Brain microvascular endothelial cell (primary cell): ENCODE measurements at regions not wholly inside any gene's neighbourhood (a gene's known extent, or its start where the extent isn't known, plus 50 kb on each side); places are given as distances from the start of the nearest gene placed in this dataset.

Experiments used
- DNase-seq: peaks from one replicate; pipeline ENCODE4 v3.0.0-alpha.2; 2020
- H3K27ac ChIP-seq: fragments of 250-450 bp; sonication (Bioruptor Pico); 2 replicates; pipeline ENCODE4 v1.5.1; 2020; ENCODE audit warnings: mild to moderate bottlenecking, moderate library complexity
- H3K27me3 ChIP-seq: fragments of 250-450 bp; sonication (Bioruptor Pico); replicated peaks from 2 replicates; pipeline ENCODE4 v1.5.1; 2020; ENCODE audit warnings: mild to moderate bottlenecking
- H3K36me3 ChIP-seq: fragments of 250-450 bp; sonication (Bioruptor Pico); replicated peaks from 2 replicates; pipeline ENCODE4 v1.5.1; 2020; ENCODE audit warnings: mild to moderate bottlenecking
- H3K4me3 ChIP-seq: 2 replicates; pipeline ENCODE4 v1.5.1; 2011; ENCODE audit warnings: low read depth, mild to moderate bottlenecking, control low read depth, low read length, moderate library complexity
- in situ Hi-C: cut with HindIII; loops from 2 replicates; pipeline ENCODE4 v1.10.0; 2017; ENCODE audit warnings: low sequenced_read_pairs, low pct_ligation_motif_present
- TF ChIP-seq, protein P1 (sequence below): IDR thresholded peaks from 2 replicates; pipeline ENCODE4 v1.5.1; 2011; ENCODE audit warnings: low read depth, mild to moderate bottlenecking, moderate library complexity, low read length, control low read depth, inconsistent platforms; ENCODE audit errors: missing control alignments

DNA sequence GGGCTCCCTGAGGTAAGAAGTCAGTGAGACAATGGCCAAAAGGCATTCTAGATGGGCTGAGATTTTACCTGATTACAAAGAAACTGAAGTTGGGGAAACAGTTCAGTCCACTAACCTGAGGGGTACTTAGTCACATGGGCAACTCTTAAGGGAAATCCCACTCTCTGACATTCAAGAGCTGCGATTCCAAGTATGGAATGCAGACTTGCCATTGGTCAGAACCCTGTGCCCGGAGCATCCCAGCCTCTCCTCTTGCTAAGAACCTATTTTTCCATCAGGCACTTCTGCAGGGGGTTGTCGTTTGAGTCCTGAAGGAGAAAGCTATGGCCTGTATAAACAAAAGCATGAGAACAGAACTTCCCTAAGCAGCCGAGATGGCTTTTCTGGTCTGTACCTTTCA, 434.9 kb upstream of the DAB1 start:
- TF ChIP-seq, protein P1, sequence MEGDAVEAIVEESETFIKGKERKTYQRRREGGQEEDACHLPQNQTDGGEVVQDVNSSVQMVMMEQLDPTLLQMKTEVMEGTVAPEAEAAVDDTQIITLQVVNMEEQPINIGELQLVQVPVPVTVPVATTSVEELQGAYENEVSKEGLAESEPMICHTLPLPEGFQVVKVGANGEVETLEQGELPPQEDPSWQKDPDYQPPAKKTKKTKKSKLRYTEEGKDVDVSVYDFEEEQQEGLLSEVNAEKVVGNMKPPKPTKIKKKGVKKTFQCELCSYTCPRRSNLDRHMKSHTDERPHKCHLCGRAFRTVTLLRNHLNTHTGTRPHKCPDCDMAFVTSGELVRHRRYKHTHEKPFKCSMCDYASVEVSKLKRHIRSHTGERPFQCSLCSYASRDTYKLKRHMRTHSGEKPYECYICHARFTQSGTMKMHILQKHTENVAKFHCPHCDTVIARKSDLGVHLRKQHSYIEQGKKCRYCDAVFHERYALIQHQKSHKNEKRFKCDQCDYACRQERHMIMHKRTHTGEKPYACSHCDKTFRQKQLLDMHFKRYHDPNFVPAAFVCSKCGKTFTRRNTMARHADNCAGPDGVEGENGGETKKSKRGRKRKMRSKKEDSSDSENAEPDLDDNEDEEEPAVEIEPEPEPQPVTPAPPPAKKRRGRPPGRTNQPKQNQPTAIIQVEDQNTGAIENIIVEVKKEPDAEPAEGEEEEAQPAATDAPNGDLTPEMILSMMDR = no peak
- H3K27me3 ChIP-seq = no peaks in the 10 kb centered on the region
- in situ Hi-C loops = no loop called here
- no peak overlapping the region for H3K27ac ChIP-seq
- no peak for DNase-seq
- H3K36me3 ChIP-seq = no peaks in the 10 kb centered on the region
- no peak overlapping the region for H3K4me3 ChIP-seq

DNA sequence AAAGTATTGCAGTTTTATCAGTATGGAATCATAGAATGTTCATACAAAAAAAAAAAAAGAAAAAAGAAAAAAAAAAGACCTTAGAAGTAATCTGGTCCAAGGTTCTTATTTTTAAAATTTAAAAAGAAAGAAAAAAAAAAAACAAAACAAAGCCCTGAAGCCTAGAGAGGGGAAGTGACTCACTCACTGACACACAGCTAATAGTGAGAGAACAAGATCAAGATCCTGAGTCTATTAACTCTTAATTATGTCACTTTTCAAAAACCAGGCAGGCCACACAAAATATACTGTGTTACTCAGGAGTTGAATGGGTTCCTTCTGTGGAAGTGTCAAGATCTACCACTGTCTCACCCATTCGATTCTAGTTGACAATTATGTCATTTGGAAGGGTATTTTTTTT, 433.9 kb upstream of the DAB1 start:
- in situ Hi-C loops = no loop called here

DNA sequence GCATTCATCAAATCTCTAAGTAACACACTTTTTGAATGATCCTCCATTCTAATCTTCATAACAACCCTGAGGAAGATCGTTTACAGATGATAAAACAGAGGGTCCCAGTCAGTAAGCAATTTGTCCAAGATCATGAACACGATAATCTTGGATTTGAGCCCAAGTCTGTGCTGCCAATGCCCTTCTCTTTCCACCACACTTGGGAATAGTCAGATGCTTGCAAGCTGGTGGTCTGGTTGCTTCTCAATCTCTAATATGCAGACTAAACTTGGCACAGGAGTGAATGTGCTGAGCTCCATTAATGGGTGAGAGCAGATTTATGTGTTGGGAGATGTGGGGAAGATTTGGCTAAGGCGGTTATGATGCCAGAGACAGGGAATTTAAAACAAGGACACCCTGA, 430.6 kb upstream of the DAB1 start:
- no peak for DNase-seq
- in situ Hi-C loops = no loop called here
- Histone ChIP-seq H3K27me3 (no peaks in the 10 kb centered on the region), H3K36me3 (no peaks in the 10 kb centered on the region), H3K27ac (no peak overlapping the region), H3K4me3 (no peak overlapping the region)
- TF ChIP-seq, protein P1 = no peak

More for the DNA sequence above, 433.9 kb upstream of the DAB1 start:
- Histone ChIP-seq H3K4me3 (no peak overlapping the region), H3K27me3 (no peaks in the 10 kb centered on the region), H3K27ac (no peak overlapping the region), H3K36me3 (no peaks in the 10 kb centered on the region)
- TF ChIP-seq, protein P1 = no peak
- DNase-seq = no peak

DNA sequence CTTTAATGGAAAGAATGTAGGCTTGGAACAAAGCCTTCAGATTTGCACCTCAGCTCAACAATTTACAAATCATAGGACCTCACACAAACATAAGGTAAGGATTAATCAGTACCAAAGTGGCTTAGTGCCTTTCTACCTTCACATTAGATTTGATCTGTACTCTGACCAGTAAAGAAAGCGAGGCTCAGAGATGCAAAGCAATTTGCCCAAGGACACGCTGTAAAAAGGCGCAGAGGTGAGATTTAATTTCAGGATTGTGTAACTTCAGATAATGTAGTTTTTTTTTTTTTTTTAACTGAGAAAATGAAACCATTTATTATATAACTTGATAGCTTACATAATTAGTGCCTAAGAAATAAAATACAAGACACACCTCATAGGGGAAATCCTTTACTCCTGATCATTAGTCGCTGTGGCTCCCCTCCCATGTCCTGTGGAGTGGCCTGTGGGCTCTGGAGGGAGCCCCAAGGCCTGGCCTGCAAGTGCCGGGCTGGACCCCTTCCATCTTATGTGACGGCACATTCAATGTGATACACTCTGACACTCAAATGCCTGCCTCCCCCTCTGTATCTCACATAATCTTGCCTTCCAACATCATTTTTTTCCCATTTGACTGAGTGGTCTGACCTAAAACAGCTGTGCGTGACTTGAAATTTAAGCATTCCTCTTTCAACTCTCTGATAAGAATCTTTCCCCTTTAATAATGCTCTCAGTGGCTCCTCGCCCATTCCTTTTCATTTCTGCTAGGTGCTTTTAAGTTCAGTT, 426.5 kb upstream of the DAB1 start:
- DNase-seq = no peak
- H3K4me3 ChIP-seq = no peak overlapping the region
- TF ChIP-seq, protein P1 = no peak
- H3K27me3 ChIP-seq = no peaks in the 10 kb centered on the region
- H3K27ac ChIP-seq = no peak overlapping the region
- no peaks in the 10 kb centered on the region for H3K36me3 ChIP-seq
- in situ Hi-C loops = no loop called here

DNA sequence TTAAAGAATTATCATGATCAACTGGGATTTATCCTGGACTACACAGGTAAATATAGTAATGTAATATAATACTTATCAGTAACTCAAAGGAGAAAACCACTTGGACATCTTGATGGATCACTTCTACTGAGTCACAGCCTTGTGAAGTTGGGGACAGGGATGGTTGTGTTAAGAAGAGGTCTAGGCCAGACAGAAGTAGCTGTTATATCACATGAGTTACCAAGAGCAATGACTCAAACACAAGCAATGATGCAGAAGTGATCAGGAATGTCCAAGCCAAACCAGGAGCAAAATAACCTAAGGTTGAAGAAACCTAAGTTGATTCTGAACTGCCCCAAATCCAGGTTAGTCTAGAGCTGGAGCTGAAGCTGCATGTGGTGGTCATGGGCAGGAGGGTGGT, 424.5 kb upstream of the DAB1 start:
- Histone ChIP-seq H3K27ac (no peak overlapping the region), H3K27me3 (no peaks in the 10 kb centered on the region), H3K36me3 (no peaks in the 10 kb centered on the region), H3K4me3 (no peak overlapping the region)
- DNase-seq = peak; percentile 40
- TF ChIP-seq, protein P1 = no peak
- in situ Hi-C loops = no loop called here

DNA sequence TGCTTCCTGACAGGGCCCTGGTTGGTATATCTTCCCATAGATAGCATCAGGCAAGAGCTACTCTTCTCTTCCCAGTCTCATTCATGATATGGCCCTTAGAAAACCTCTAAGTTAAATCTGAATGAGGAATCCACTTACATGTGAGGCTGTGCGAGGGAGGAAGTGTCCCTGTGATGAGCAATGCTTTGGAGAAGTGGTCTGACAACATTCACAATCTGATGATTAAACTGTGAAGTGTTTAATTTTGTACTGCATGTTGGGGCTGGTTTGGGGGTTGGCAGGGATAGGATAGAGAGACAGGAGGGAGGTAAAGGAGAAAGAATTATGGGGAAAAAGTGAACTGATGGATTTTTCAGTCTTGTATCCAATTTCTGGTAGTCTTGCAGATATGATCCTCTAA, 421.2 kb upstream of the DAB1 start:
- H3K36me3 ChIP-seq = no peaks in the 10 kb centered on the region
- TF ChIP-seq, protein P1 = no peak
- DNase-seq = peak; percentile 56
- in situ Hi-C loops = no loop called here
- no peaks in the 10 kb centered on the region for H3K27me3 ChIP-seq
- H3K4me3 ChIP-seq = no peak overlapping the region
- H3K27ac ChIP-seq = peak overlapping the region; percentile 55
